ENCODE measurements at regions not wholly inside any gene's neighbourhood (a gene's known extent, or its start where the extent isn't known, plus 50 kb on each side); places are given as distances from the start of the nearest gene placed in this dataset.

- H3K4me3 Mint-ChIP-seq: no peak overlapping the region
- H3K4me1 Mint-ChIP-seq: no peaks in the 10 kb centered on the region
- ATAC-seq (ENCODE audit: low read depth) (no peak), DNase-seq (no peak)
- TF ChIP-seq CTCF (IDR thresholded peaks at IDR 0.05): no peak
- no peaks in the 10 kb centered on the region for H3K36me3 Mint-ChIP-seq (ENCODE audit: low read depth)
- ChIA-PET CTCF (no interaction called here), POLR2A (no interaction called here)
- no peak overlapping the region for H3K27ac Mint-ChIP-seq
- no peaks in the 10 kb centered on the region for H3K27me3 Mint-ChIP-seq
- peaks cover 8% of the 10 kb centered on the region for H3K9me3 Mint-ChIP-seq
- intact Hi-C loops (cut with micrococcal nuclease): no loop called here
Observed at GRCh38 chr6:48630511-48630910, 519.5 kb upstream of the PTCHD4 start.

GRCh38 chr6:48628316-48628715 is 517.3 kb upstream of the PTCHD4 start:
- intact Hi-C loops (cut with micrococcal nuclease): no loop called here
- peaks cover 12% of the 10 kb centered on the region for H3K9me3 Mint-ChIP-seq
- CTCF ChIA-PET: no interaction called here
- no peak overlapping the region for H3K4me3 Mint-ChIP-seq
- no peaks in the 10 kb centered on the region for H3K4me1 Mint-ChIP-seq
- no peak for TF ChIP-seq CTCF (IDR thresholded peaks at IDR 0.05)
- DNase-seq (no peak), ATAC-seq (ENCODE audit: low read depth) (no peak)
- H3K36me3 Mint-ChIP-seq (ENCODE audit: low read depth): no peaks in the 10 kb centered on the region
- no peaks in the 10 kb centered on the region for H3K27me3 Mint-ChIP-seq
- H3K27ac Mint-ChIP-seq: no peak overlapping the region
- POLR2A ChIA-PET: no interaction called here

- ATAC-seq (ENCODE audit: low read depth): no peak
- H3K27me3 Mint-ChIP-seq: no peaks in the 10 kb centered on the region
- CTCF ChIA-PET: no interaction called here
- no peaks in the 10 kb centered on the region for H3K4me1 Mint-ChIP-seq
- POLR2A ChIA-PET: no interaction called here
- H3K36me3 Mint-ChIP-seq (ENCODE audit: low read depth): no peaks in the 10 kb centered on the region
- intact Hi-C loops (cut with micrococcal nuclease): no loop called here
- DNase-seq: no peak
- no peak overlapping the region for H3K4me3 Mint-ChIP-seq
- TF ChIP-seq CTCF (IDR thresholded peaks at IDR 0.05): no peak
- peaks cover 12% of the 10 kb centered on the region for H3K9me3 Mint-ChIP-seq
- H3K27ac Mint-ChIP-seq: no peak overlapping the region
Observed at GRCh38 chr6:48626421-48626820, 515.4 kb upstream of the PTCHD4 start.

GRCh38 chr6:48624631-48625030 is 513.6 kb upstream of the PTCHD4 start:
- POLR2A ChIA-PET: no interaction called here
- TF ChIP-seq CTCF (IDR thresholded peaks at IDR 0.05): no peak
- intact Hi-C loops (cut with micrococcal nuclease): no loop called here
- DNase-seq (no peak), ATAC-seq (ENCODE audit: low read depth) (no peak)
- no peaks in the 10 kb centered on the region for H3K4me1 Mint-ChIP-seq
- H3K9me3 Mint-ChIP-seq: peaks cover 12% of the 10 kb centered on the region
- CTCF ChIA-PET: no interaction called here
- no peak overlapping the region for H3K4me3 Mint-ChIP-seq
- no peaks in the 10 kb centered on the region for H3K36me3 Mint-ChIP-seq (ENCODE audit: low read depth)
- no peaks in the 10 kb centered on the region for H3K27me3 Mint-ChIP-seq
- H3K27ac Mint-ChIP-seq: no peak overlapping the region

GRCh38 chr6:48619771-48620170 is 508.8 kb upstream of the PTCHD4 start:
- no peak for TF ChIP-seq CTCF (IDR thresholded peaks at IDR 0.05)
- no peak overlapping the region for H3K4me3 Mint-ChIP-seq
- POLR2A ChIA-PET: no interaction called here
- H3K4me1 Mint-ChIP-seq: no peaks in the 10 kb centered on the region
- no peaks in the 10 kb centered on the region for H3K27me3 Mint-ChIP-seq
- H3K9me3 Mint-ChIP-seq: peaks cover 10% of the 10 kb centered on the region
- ATAC-seq (ENCODE audit: low read depth) (no peak), DNase-seq (no peak)
- CTCF ChIA-PET: no interaction called here
- H3K27ac Mint-ChIP-seq: no peak overlapping the region
- no peaks in the 10 kb centered on the region for H3K36me3 Mint-ChIP-seq (ENCODE audit: low read depth)
- intact Hi-C loops (cut with micrococcal nuclease): no loop called here
